Body of pancreas (tissue), 4 donors: ENCODE measurements at regions not wholly inside any gene's neighbourhood (a gene's known extent, or its start where the extent isn't known, plus 50 kb on each side); places are given as distances from the start of the nearest gene placed in this dataset.
"Not testable (repeated sequence)": the region's sequence is repeated elsewhere in the genome, so short reads cannot be mapped to it uniquely, and the experiment has no call there.

ENCODE experiments used
- ATAC-seq: fragments of 150-250 bp; one replicate; pipeline ENCODE4 v1.9.1; 2016
- DNase-seq, 4 donors: peaks; one replicate each; pipeline ENCODE4 v3.0.0-alpha.2; 2019
- H3K27ac ChIP-seq, 4 donors: fragments of 200-600 bp; sonication (generic); 1 replicate in 3 of 4; 2 replicates in 1 of 4; pipeline versions ENCODE4 v1.5.1 to v1.6.1; 2016 to 2019; ENCODE audit warnings: mild to moderate bottlenecking in 1 of 4, mixed read lengths in 1 of 4, moderate library complexity in 1 of 4
- H3K27me3 ChIP-seq, 2 donors: fragments of 200-600 bp; sonication (generic); one replicate each; pipeline ENCODE4 v1.6.0; 2016; ENCODE audit warnings: mild to moderate bottlenecking in 1 of 2
- H3K36me3 ChIP-seq, 2 donors: fragments of 200-600 bp; sonication (generic); replicated peaks in 1 of 2; 2 replicates each; pipeline ENCODE4 v1.5.1; 2016; ENCODE audit warnings: low read depth in 2 of 2; ENCODE audit not compliant: insufficient read depth in 1 of 2
- H3K4me1 ChIP-seq: fragments of 200-600 bp; sonication (generic); one replicate; pipeline ENCODE4 v1.6.0; 2016
- H3K4me3 ChIP-seq, 2 donors: fragments of 200-600 bp; sonication (generic); 1 replicate in 1 of 2; 2 replicates in 1 of 2; pipeline ENCODE4 v1.5.1; 2016 to 2019
- H3K9me3 ChIP-seq, 3 donors: fragments of 200-600 bp; sonication (generic); 1 replicate in 2 of 3; 2 replicates in 1 of 3; pipeline ENCODE4 v1.5.1; 2016
- CTCF ChIP-seq, 7 experiments: fragments of 450-650 bp in 4 of 7; fragments of 200-600 bp in 3 of 7; sonication (generic) in 3 of 7; IDR thresholded peaks; one replicate each; pipeline ENCODE4 v1.5.1; 2016 to 2019; ENCODE audit warnings: antibody characterized with exemption in 7 of 7
- POLR2A ChIP-seq, 3 donors: fragments of 450-650 bp; IDR thresholded peaks; one replicate each; pipeline ENCODE4 v1.6.1; 2016; ENCODE audit warnings: antibody characterized with exemption in 3 of 3, mild to moderate bottlenecking in 2 of 3
- WGBS, 2 donors: methylation state at CpG; one replicate each; pipeline ENCODE4 v1.1.5; 2017; 5-methylcytosine and 5-hydroxymethylcytosine counted together
- intact Hi-C: fragments of 100-400 bp; cut with DNase I; formaldehyde crosslinking; loops from one replicate; pipeline ENCODE4 v1.15.1; 2023

- no peak for ATAC-seq
- WGBS, 2 donors: 84 to 85% methylated on average over 6 of the region's 6 CpGs
- no peak overlapping the region for H3K27ac ChIP-seq
Observed at GRCh38 chr21:15472108-15473040, 257.4 kb upstream of the USP25 start.

DNA sequence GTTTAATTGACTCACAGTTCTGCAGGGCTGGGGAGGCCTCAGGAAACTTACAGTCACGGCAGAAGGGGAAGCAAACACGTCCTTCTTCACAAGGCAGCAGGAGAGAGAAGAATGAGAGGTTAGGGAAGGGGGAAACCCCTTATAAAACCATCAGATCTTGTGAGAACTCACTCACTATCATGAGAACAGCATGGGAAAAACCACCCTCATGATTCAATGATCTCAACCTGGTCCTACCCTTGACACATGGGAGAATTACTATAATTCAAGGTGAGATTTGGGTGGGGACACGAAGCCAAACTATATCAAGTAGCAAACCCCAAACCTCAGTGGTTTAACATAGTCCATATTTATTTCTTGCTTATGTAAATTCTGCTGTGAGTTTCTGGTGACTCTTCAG, 252.0 kb upstream of the USP25 start:
- H3K36me3 ChIP-seq, ATAC-seq, H3K9me3 ChIP-seq, H3K4me3 ChIP-seq, DNase-seq, H3K27me3 ChIP-seq, H3K4me1 ChIP-seq, H3K27ac ChIP-seq, intact Hi-C loops: not testable (repeated sequence)
- 88 to 90% methylated on average over 3 of the region's 3 CpGs for WGBS, 2 donors

More at GRCh38 chr21:15472108-15473040, 257.4 kb upstream of the USP25 start:
- Histone ChIP-seq H3K27me3 (no peaks in the 10 kb centered on the region), H3K4me1 (no peaks in the 10 kb centered on the region), H3K4me3 (no peak overlapping the region), H3K9me3 (no peaks in the 10 kb centered on the region), H3K36me3 (no peaks in the 10 kb centered on the region)
- TF ChIP-seq CTCF (IDR thresholded peaks at IDR 0.05) (no peak), POLR2A (IDR thresholded peaks at IDR 0.05) (no peak)
- no peak for DNase-seq
- intact Hi-C loops: no loop called here

- Histone ChIP-seq H3K27ac (no peak overlapping the region), H3K27me3 (no peaks in the 10 kb centered on the region), H3K36me3 (no peaks in the 10 kb centered on the region), H3K4me3 (no peak overlapping the region), H3K4me1 (no peaks in the 10 kb centered on the region), H3K9me3 (no peaks in the 10 kb centered on the region)
- intact Hi-C loops: loop anchor here (5.0 to 10.0 kb wide), 2 partner anchors 418 to 615 kb away; partner anchors contain the start of gene NRIP1
- WGBS, 2 donors: 86 to 94% methylated on average over 6 of the region's 6 CpGs
- TF ChIP-seq CTCF (IDR thresholded peaks at IDR 0.05): no peak
- no peak for TF ChIP-seq POLR2A (IDR thresholded peaks at IDR 0.05)
- DNase-seq: no peak
- ATAC-seq: no peak
Observed at GRCh38 chr21:15480160-15480559, 249.6 kb upstream of the USP25 start.

DNA sequence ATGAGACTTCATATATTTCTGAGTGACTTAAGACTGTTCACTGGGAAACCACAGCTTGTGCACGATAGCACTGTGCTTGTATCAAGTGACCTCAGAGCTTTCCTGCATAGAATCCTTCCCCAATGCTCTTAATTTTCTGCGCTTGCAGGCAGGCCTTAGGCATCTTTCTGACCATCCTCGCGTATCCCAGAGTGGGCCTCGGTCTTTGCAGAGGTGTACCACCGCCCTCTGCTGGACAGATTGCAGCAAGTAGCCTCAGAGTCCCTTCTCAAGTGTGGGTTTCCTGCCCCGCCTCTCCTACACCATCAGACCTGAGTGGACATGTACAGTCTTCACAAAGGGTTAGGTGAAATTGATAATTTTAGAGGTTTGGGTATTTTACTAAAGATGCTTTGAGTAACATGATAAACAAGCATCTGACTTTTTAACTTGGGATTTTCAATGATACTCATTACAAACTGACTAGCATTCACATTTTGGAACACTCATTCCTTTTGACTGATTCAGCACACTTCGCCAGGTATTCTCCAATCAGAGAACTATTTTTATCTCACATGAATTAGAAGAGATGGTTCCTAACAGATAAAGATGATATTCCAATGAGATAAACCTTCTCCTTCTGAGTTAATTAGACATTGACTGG, 246.5 kb upstream of the USP25 start:
- WGBS, 2 donors: 10 to 12% methylated on average over 8 of the region's 8 CpGs
- ATAC-seq: peak; percentile 98
- Histone ChIP-seq H3K4me3 (no peak overlapping the region), H3K27ac (no peak overlapping the region), H3K9me3 (no peaks in the 10 kb centered on the region), H3K4me1 (no peaks in the 10 kb centered on the region), H3K27me3 (no peaks in the 10 kb centered on the region), H3K36me3 (no peaks in the 10 kb centered on the region)
- TF ChIP-seq POLR2A (IDR thresholded peaks at IDR 0.05) (no peak), CTCF (IDR thresholded peaks at IDR 0.05) (peak; percentile 83 to 91 (median 87))
- intact Hi-C loops: loop anchor here (5.0 to 10.0 kb wide), 2 partner anchors 421 to 618 kb away; partner anchors contain the start of gene NRIP1
- peak; percentile 88 to 91 (median 90) for DNase-seq

DNA sequence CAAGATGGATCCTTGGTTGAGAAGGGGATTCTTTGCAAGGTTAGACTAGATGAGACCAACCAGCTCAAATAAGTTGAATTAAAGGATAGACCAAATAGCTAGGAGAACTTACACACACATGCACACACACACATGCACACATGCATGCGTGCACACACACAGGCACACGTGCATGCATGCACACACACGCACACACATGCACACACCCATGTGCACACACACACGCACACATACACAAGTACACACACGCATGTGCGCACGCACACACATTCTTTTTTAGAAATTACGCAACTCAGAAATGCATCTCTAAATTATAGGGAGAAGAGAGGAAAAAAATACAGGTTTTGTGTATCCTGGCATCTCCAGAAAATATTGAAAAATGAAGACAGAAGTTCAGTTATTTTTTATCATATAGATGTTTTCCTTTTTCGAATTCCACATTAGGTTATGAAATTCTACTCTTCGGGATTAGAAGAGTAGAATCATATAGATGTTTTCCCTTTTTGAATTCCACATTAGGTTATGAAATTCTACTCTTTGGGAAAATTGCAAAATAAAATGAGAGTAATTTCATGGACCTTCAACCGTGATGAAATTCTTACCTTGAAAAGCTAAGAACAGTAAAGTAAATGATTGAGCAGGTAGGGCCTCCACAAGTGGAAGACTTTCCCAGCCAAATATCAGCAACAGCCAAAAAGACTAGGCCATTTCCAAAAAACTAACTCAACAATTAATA, 243.2 kb upstream of the USP25 start:
- 71 to 82% methylated on average over 11 of the region's 11 CpGs for WGBS, 2 donors
- no peak overlapping the region for H3K4me3 ChIP-seq
- DNase-seq: no peak
- TF ChIP-seq POLR2A (IDR thresholded peaks at IDR 0.05) (no peak), CTCF (IDR thresholded peaks at IDR 0.05) (no peak)
- ATAC-seq: no peak
- intact Hi-C loops: loop anchor here (10.0 kb wide), 1 partner anchor 622 kb away; no protein-coding TSS in a partner anchor
- H3K4me1 ChIP-seq: no peaks in the 10 kb centered on the region
- no peak overlapping the region for H3K27ac ChIP-seq
- H3K36me3 ChIP-seq: no peaks in the 10 kb centered on the region
- no peaks in the 10 kb centered on the region for H3K27me3 ChIP-seq
- no peaks in the 10 kb centered on the region for H3K9me3 ChIP-seq
